ENCODE measurements at regions not wholly inside any gene's neighbourhood (a gene's known extent, or its start where the extent isn't known, plus 50 kb on each side); places are given as distances from the start of the nearest gene placed in this dataset.

GRCh38 chr1:98316286-98316905, 345.1 kb upstream of the SNX7 start:
- TF ChIP-seq CTCF (IDR thresholded peaks at IDR 0.05) (no peak), POLR2A (IDR thresholded peaks at IDR 0.05) (no peak)

Measured in adrenal gland (tissue), 5 donors.